GM15510 (cell line): ENCODE measurements at regions not wholly inside any gene's neighbourhood (a gene's known extent, or its start where the extent isn't known, plus 50 kb on each side); places are given as distances from the start of the nearest gene placed in this dataset.
A peak's percentile ranks its signal among the peaks of the same experiment; 100 is the strongest.

ENCODE experiments used
- POLR2A ChIP-seq: IDR thresholded peaks from 3 replicates; pipeline ENCODE4 v1.6.1; 2011; ENCODE audit warnings: borderline replicate concordance; ENCODE audit not compliant: insufficient read length; ENCODE audit errors: extremely low read depth

- no peak for TF ChIP-seq POLR2A
Observed at GRCh38 chr17:77461277-77462057, 320.7 kb downstream of the SEC14L1 start.

GRCh38 chr17:77462090-77462489 is 321.3 kb downstream of the SEC14L1 start:
- TF ChIP-seq POLR2A: peak; percentile 35

DNA sequence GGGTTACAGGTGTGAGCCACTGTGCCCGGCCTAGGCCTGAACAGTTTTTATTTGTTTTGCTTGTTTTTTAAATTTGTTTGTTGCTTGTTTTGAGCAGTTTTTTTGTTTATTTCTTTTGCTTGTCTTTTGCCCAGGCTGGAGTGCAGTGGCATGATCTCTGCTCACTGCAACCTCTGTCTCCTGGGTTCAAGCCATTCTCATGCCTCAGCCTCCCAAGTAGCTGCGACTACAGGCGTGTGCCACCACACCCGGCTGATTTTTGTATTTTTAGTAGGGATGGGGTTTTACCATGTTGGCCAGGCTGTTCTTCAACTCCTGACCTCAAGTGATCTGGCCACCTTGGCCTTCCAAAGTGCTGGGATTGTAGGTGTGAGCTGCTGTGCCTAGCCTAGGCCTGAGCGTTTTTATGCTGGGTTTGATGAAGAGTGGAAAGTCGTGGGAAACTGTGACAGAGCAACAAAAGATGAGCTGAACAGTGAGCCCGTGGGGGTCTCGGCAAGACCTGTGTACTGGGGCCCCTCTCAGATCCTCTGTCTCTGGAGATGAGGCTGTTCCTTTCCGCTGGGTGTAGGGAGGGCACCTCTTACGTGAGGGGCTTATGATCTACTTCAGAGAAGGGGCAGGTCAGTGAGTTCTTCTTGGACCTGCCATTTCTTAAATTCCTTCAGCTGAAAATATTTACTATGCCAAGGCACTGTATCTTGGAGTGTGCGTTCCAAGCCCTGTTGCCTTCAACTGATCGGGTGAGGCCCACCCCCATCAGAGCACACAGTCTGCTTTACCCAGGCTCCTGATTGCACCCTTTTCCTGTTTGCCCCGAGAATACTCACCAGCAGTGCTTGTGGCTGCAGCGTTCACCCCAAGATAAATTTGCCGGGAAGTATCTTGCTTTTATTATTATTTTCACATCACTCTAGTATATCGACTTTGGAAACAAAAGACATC is 322.1 kb downstream of the SEC14L1 start:
- TF ChIP-seq POLR2A: no peak

DNA sequence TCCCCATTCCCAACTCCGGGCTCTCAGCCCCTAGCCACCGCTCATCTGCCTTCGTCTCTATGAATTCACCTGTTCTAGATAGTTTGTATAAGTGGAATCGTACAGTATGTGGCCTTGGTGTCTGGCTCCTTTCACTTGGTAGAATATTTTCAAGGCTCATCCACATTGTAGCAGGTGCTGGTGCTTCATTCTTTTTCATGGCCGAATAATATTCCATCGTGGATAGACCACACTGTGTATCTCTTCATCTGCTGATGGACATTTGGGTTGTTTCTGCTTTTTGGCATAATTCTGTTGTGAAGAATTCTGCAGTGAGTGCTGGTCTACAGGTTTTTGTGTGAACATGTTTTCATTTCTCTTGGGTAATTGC is 324.2 kb downstream of the SEC14L1 start:
- no peak for TF ChIP-seq POLR2A

GRCh38 chr17:77465358-77466041 is 324.7 kb downstream of the SEC14L1 start:
- no peak for TF ChIP-seq POLR2A

DNA sequence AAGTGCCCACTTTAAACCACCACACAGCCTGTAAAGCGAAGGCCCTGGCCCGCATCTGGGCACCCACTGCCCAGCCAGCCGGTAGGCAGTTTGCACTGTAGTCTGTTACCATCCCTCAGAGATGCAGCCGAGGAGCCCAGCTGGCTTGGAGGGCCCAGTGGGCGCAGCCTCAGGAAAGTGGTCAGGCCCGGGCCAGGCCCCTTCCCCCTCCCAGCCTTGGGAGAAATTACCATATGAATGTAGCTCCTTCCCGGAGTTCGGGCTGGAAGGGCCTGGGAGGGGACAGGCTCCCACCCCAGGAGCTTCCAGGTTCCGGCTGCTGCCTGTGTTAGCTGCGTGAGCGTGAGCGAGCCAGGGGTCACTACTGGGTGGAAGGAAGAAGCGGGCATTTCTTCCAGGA is 325.4 kb downstream of the SEC14L1 start:
- no peak for TF ChIP-seq POLR2A

DNA sequence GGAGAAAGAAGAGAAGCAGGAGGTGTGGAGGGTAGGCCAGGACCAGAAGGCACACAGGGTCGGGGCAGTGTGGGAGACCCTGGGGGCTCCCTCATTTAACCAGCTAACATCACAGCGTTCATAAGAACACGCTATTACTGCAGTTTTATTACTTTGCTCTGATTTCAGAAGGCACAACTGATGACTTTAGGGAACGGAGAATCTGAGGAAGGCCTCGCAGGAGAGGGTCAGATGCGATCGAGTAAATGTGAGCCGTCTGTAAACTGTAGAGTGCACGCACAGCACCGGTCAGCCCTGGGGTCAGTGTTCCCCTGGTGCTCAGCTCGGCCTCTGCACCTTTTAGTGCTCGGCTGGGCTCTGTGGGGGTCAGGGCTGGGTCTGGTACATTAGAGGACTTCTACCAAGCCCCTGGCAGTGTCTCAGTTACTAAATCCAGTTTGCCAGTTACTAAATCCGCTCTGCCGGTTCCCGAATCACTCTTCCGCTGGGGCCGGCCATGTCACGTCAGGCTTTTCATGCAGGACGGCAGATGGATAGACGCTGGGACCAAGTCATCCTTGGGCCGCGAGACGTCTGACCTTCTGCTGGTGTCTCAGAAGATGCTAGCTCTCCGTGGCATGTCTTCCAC is 325.9 kb downstream of the SEC14L1 start:
- no peak for TF ChIP-seq POLR2A

DNA sequence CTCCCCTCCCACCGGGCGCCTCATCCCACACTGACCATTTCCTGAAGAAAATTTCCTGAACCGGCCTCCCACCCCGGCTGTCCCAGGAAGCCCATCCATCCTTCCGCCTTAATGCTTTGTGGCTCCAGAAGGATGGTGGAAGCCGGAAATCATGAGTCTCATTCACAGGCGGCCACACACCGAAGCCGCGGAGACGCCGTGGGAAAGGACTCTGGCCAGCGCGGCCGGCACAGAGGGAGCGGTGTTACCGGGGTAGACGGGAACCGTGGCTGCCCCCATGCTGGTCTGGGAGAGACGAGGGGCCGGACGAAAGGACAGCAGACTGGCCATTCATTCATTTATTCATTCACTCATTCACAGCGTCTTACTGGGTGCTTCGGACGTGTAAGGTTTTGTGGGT is 326.8 kb downstream of the SEC14L1 start:
- no peak for TF ChIP-seq POLR2A

DNA sequence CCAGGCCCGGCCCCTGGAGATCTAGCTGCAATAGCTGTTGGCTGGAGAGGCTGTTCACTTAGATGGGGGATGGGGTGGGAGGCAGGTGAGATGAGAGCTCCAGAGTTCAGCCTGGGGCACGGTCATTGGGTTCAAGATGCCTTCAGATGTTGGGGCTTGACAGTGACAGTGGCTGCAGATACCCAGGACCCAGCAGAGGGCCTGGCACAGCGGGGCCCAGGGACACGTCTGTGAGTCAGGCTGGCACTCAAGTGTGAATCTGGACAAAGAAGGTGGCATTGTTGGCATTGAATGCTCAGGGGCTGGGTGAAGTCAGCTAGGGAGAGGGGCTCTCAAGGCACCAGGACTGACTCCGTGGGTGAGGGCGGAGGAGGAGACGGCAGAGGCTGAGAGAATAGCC is 328.1 kb downstream of the SEC14L1 start:
- no peak for TF ChIP-seq POLR2A

- TF ChIP-seq POLR2A: no peak
Observed at GRCh38 chr17:77470330-77470786, 329.6 kb downstream of the SEC14L1 start.

DNA sequence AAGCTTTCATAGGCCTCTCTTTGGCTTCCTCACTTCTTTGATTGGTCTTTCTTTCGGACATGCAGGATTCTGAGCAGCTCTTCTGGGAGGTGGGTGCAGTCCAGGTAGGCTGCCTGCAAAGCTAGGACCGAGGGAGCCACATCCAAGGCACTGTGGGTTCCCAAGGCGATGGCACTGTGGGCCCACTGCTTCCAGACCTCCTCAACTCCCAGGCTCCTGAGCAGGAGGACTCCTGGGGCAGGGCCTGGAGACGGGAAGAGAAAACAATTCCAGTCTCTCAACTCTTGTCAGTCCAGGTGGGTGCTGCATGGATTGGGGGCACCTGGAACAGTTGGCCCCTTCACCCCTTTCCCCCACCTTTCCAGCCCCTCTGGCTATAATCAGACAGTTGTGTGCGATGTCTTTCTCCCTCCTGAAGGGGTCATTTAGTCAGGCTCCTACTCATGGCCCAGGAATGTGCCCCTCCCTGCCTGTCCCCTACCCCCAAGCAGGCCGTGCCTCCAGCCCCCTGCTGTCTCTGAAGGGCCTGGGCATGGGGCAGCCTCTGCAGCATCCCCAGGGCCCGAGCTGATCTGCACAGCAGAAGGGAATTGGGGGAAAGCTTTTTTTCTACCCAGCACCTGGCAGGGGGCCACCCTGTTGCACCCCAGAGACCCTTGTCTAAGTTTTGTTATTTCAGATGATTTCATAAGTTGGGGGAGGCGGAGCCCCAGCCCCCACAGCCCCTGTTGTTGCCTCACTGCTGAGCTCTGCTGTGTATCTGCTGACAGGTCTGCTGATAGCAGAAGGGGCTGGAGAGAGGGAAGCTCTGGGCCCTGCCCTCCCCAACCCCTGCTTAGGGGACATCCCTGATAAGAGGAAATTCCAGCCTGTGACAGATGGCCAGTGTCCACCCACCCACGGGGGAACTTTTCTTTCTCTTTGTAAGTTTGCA is 330.3 kb downstream of the SEC14L1 start:
- TF ChIP-seq POLR2A: no peak

GRCh38 chr17:77471984-77472461 is 331.3 kb downstream of the SEC14L1 start:
- no peak for TF ChIP-seq POLR2A
